ENCODE measurements at regions not wholly inside any gene's neighbourhood (a gene's known extent, or its start where the extent isn't known, plus 50 kb on each side); places are given as distances from the start of the nearest gene placed in this dataset.

DNA sequence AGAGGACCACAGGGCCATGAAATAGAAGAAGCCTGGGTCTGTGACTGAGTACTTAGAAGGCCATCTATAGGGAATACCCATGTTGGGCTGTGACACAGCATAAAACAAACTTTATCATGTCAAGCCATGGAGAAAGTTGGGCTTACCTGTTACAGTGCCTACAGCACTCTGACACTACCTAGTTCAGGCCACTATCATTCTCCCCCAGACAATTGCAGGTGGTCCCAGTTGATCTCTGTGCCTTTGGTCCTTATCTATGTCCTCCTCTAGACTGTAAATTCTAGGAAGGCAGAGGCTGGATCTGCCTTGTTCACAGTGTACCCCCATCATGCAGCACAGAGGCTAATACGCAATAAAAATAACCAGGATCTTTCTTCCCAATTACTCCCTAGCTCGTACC, 69.1 kb downstream of the GCC1 start:
- TF ChIP-seq, protein P1, sequence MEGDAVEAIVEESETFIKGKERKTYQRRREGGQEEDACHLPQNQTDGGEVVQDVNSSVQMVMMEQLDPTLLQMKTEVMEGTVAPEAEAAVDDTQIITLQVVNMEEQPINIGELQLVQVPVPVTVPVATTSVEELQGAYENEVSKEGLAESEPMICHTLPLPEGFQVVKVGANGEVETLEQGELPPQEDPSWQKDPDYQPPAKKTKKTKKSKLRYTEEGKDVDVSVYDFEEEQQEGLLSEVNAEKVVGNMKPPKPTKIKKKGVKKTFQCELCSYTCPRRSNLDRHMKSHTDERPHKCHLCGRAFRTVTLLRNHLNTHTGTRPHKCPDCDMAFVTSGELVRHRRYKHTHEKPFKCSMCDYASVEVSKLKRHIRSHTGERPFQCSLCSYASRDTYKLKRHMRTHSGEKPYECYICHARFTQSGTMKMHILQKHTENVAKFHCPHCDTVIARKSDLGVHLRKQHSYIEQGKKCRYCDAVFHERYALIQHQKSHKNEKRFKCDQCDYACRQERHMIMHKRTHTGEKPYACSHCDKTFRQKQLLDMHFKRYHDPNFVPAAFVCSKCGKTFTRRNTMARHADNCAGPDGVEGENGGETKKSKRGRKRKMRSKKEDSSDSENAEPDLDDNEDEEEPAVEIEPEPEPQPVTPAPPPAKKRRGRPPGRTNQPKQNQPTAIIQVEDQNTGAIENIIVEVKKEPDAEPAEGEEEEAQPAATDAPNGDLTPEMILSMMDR (IDR thresholded peaks at IDR 0.05) = no peak
- TF ChIP-seq POLR2A (IDR thresholded peaks at IDR 0.05) = no peak
